GM12892 (cell line): ENCODE measurements at regions not wholly inside any gene's neighbourhood (a gene's known extent, or its start where the extent isn't known, plus 50 kb on each side); places are given as distances from the start of the nearest gene placed in this dataset.

Experiments used
- POLR2A ChIP-seq: IDR thresholded peaks from 2 replicates; pipeline ENCODE4 v1.6.1; 2011; ENCODE audit warnings: low read depth, low read length, control low read depth
- TAF1 ChIP-seq: IDR thresholded peaks from 2 replicates; pipeline ENCODE4 v1.6.1; 2011; ENCODE audit warnings: low read depth, mild to moderate bottlenecking, control low read depth, low read length, borderline replicate concordance

- no peak for TF ChIP-seq TAF1
- no peak for TF ChIP-seq POLR2A
These were observed 176.1 kb downstream of the ATPSCKMT start for GRCh38 chr5:10073441-10074104.
